ENCODE measurements at regions not wholly inside any gene's neighbourhood (a gene's known extent, or its start where the extent isn't known, plus 50 kb on each side); places are given as distances from the start of the nearest gene placed in this dataset.

- H3K4me3 ChIP-seq (ENCODE audit: low read depth, low read length, poor library complexity, severe bottlenecking) = no peak overlapping the region
- no peak overlapping the region for H2AFZ ChIP-seq (ENCODE audit: low read length)
- H3K27me3 ChIP-seq (ENCODE audit: insufficient read depth, low read length) = no peaks in the 10 kb centered on the region
- no peaks in the 10 kb centered on the region for H3K4me1 ChIP-seq (ENCODE audit: insufficient read depth, low read length, severe bottlenecking)
- no peak overlapping the region for H3K9ac ChIP-seq (ENCODE audit: low read length)
- H3K36me3 ChIP-seq (ENCODE audit: insufficient read depth, low read length) = no peaks in the 10 kb centered on the region
- no peak overlapping the region for H3K4me2 ChIP-seq (ENCODE audit: low read length)
- no peaks in the 10 kb centered on the region for H3F3A ChIP-seq (ENCODE audit: insufficient read depth, low read length)
- TF ChIP-seq, protein P1, sequence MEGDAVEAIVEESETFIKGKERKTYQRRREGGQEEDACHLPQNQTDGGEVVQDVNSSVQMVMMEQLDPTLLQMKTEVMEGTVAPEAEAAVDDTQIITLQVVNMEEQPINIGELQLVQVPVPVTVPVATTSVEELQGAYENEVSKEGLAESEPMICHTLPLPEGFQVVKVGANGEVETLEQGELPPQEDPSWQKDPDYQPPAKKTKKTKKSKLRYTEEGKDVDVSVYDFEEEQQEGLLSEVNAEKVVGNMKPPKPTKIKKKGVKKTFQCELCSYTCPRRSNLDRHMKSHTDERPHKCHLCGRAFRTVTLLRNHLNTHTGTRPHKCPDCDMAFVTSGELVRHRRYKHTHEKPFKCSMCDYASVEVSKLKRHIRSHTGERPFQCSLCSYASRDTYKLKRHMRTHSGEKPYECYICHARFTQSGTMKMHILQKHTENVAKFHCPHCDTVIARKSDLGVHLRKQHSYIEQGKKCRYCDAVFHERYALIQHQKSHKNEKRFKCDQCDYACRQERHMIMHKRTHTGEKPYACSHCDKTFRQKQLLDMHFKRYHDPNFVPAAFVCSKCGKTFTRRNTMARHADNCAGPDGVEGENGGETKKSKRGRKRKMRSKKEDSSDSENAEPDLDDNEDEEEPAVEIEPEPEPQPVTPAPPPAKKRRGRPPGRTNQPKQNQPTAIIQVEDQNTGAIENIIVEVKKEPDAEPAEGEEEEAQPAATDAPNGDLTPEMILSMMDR (IDR thresholded peaks at IDR 0.05; ENCODE audit: low read length) = no peak
- TF ChIP-seq EZH2 (IDR thresholded peaks at IDR 0.05; ENCODE audit: borderline replicate concordance, low read length) = no peak
- no peak overlapping the region for H3K27ac ChIP-seq (ENCODE audit: low read depth, low read length, poor library complexity, severe bottlenecking)
- no peaks in the 10 kb centered on the region for H3K79me2 ChIP-seq (ENCODE audit: insufficient read depth, low read length)
- H4K20me1 ChIP-seq (ENCODE audit: insufficient read depth, low read length) = no peaks in the 10 kb centered on the region
- no peaks in the 10 kb centered on the region for H3K9me3 ChIP-seq (ENCODE audit: low read length)
- H3K9me2 ChIP-seq (ENCODE audit: low read depth, low read length) = no peaks in the 10 kb centered on the region
Observed at GRCh38 chr2:83951378-83951947, 507.6 kb downstream of the SUCLG1 start.

GRCh38 chr2:83949361-83949760, 509.7 kb downstream of the SUCLG1 start:
- H3K9ac ChIP-seq (ENCODE audit: low read length) = no peak overlapping the region
- H3K36me3 ChIP-seq (ENCODE audit: insufficient read depth, low read length) = no peaks in the 10 kb centered on the region
- no peaks in the 10 kb centered on the region for H3K4me1 ChIP-seq (ENCODE audit: insufficient read depth, low read length, severe bottlenecking)
- H3F3A ChIP-seq (ENCODE audit: insufficient read depth, low read length) = no peaks in the 10 kb centered on the region
- H3K27me3 ChIP-seq (ENCODE audit: insufficient read depth, low read length) = no peaks in the 10 kb centered on the region
- H2AFZ ChIP-seq (ENCODE audit: low read length) = no peak overlapping the region
- no peak overlapping the region for H3K27ac ChIP-seq (ENCODE audit: low read depth, low read length, poor library complexity, severe bottlenecking)
- no peak overlapping the region for H3K4me2 ChIP-seq (ENCODE audit: low read length)
- H3K9me3 ChIP-seq (ENCODE audit: low read length) = no peaks in the 10 kb centered on the region
- no peak for TF ChIP-seq EZH2 (IDR thresholded peaks at IDR 0.05; ENCODE audit: borderline replicate concordance, low read length)
- TF ChIP-seq, protein P1 (IDR thresholded peaks at IDR 0.05; ENCODE audit: low read length) = no peak
- H4K20me1 ChIP-seq (ENCODE audit: insufficient read depth, low read length) = no peaks in the 10 kb centered on the region
- H3K4me3 ChIP-seq (ENCODE audit: low read depth, low read length, poor library complexity, severe bottlenecking) = no peak overlapping the region
- no peaks in the 10 kb centered on the region for H3K79me2 ChIP-seq (ENCODE audit: insufficient read depth, low read length)
- H3K9me2 ChIP-seq (ENCODE audit: low read depth, low read length) = no peaks in the 10 kb centered on the region

DNA sequence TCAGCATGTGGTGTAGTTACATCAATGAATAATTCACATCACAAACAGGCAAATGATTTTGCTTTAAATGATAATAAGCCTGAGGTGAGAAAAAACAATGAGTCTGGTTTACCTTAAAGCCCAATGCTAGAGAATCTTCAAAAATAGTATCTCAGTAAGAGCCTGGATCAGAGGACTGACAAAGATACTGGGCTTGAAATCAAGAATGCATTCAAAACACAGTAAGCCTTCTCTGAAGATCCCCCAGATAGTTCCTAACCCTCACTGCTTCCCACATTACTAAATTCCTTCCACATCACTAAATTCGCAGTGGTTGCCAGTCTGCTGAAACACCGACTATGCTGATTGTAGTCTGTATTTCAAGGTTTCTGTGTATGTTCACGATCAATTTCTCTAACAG, 514.9 kb downstream of the SUCLG1 start:
- no peak for TF ChIP-seq EZH2 (IDR thresholded peaks at IDR 0.05; ENCODE audit: borderline replicate concordance, low read length)
- TF ChIP-seq, protein P1 (IDR thresholded peaks at IDR 0.05; ENCODE audit: low read length) = no peak
- H3K79me2 ChIP-seq (ENCODE audit: insufficient read depth, low read length) = no peaks in the 10 kb centered on the region
- no peaks in the 10 kb centered on the region for H3K36me3 ChIP-seq (ENCODE audit: insufficient read depth, low read length)
- H3K27ac ChIP-seq (ENCODE audit: low read depth, low read length, poor library complexity, severe bottlenecking) = no peak overlapping the region
- H3K4me1 ChIP-seq (ENCODE audit: insufficient read depth, low read length, severe bottlenecking) = no peaks in the 10 kb centered on the region
- no peaks in the 10 kb centered on the region for H3K9me3 ChIP-seq (ENCODE audit: low read length)
- no peaks in the 10 kb centered on the region for H4K20me1 ChIP-seq (ENCODE audit: insufficient read depth, low read length)
- H2AFZ ChIP-seq (ENCODE audit: low read length) = no peak overlapping the region
- H3K27me3 ChIP-seq (ENCODE audit: insufficient read depth, low read length) = no peaks in the 10 kb centered on the region
- H3K9me2 ChIP-seq (ENCODE audit: low read depth, low read length) = no peaks in the 10 kb centered on the region
- H3K4me2 ChIP-seq (ENCODE audit: low read length) = no peak overlapping the region
- H3K9ac ChIP-seq (ENCODE audit: low read length) = no peak overlapping the region
- H3K4me3 ChIP-seq (ENCODE audit: low read depth, low read length, poor library complexity, severe bottlenecking) = no peak overlapping the region
- no peaks in the 10 kb centered on the region for H3F3A ChIP-seq (ENCODE audit: insufficient read depth, low read length)
